Calu3 (cell line): ENCODE measurements at regions not wholly inside any gene's neighbourhood (a gene's known extent, or its start where the extent isn't known, plus 50 kb on each side); places are given as distances from the start of the nearest gene placed in this dataset.

Experiments used
- BruUV-seq: library from RNA; stranded (reverse); fragments of 400-500 nt; replicated peaks from 2 replicates; lab custom pipeline; 2021; lab: Mats Ljungman, UMichigan
- CTCF ChIA-PET: fragments of 300-600 bp; sonication (Branson Sonifier 250); formaldehyde crosslinking; loops from one replicate; lab custom pipeline; 2022; ENCODE audit warnings: antibody characterized with exemption; lab: Charles Lee
- DNase-seq: peaks from one replicate; pipeline ENCODE4 v3.0.0; 2022
- H3K27ac Mint-ChIP-seq: one replicate; pipeline ENCODE4 v1.8.0; 2022; ENCODE audit warnings: mixed read lengths; ENCODE audit not compliant: unreplicated experiment
- H3K27me3 Mint-ChIP-seq: one replicate; pipeline ENCODE4 v1.8.0; 2022; ENCODE audit warnings: mixed read lengths; ENCODE audit not compliant: unreplicated experiment
- H3K36me3 Mint-ChIP-seq: one replicate; pipeline ENCODE4 v1.8.0; 2022; ENCODE audit warnings: mild to moderate bottlenecking, moderate library complexity, mixed read lengths; ENCODE audit not compliant: insufficient read depth, unreplicated experiment
- H3K4me1 Mint-ChIP-seq: one replicate; pipeline ENCODE4 v1.8.0; 2022; ENCODE audit warnings: mild to moderate bottlenecking, low read depth, mixed read lengths; ENCODE audit not compliant: unreplicated experiment
- H3K4me3 Mint-ChIP-seq: one replicate; pipeline ENCODE4 v1.8.0; 2022; ENCODE audit warnings: mild to moderate bottlenecking, low read depth, moderate library complexity, mixed read lengths; ENCODE audit not compliant: unreplicated experiment
- H3K9me3 Mint-ChIP-seq: one replicate; pipeline ENCODE4 v1.8.0; 2022; ENCODE audit warnings: low read depth, mixed read lengths; ENCODE audit not compliant: unreplicated experiment
- CTCF ChIP-seq: fragments of 200-600 bp; IDR thresholded peaks from one replicate; pipeline ENCODE4 v1.8.0; 2022; ENCODE audit warnings: antibody characterized with exemption; ENCODE audit not compliant: unreplicated experiment
- intact Hi-C: fragments of 100-400 bp; cut with micrococcal nuclease; formaldehyde crosslinking; loops from one replicate; pipeline ENCODE4 v1.10.0; 2022; ENCODE audit not compliant: unreplicated experiment

DNA sequence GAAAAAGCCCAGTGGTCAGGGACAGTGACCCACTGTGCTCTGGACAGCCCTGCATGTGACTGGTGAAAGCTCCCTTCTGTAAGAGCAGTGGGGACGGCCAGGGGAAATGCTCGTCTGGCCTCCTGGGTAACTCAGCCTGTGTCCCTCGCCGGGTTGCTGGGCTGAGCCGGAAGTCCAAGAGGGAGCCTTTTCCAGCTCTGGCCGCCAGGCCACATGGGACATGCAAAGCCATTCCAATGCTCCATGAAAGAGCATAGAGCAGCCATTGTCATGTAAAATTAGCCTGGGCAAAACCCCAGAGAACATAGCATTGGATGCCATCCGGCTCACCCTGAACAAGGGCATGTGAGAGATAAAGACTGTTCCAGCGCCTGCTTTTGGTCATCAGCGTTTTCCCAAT is 64.9 kb upstream of the ADRB1 start:
- H3K9me3 Mint-ChIP-seq, result no peaks in the 10 kb centered on the region
- no peak for TF ChIP-seq CTCF
- H3K4me3 Mint-ChIP-seq, result no peak overlapping the region
- CTCF ChIA-PET, result no interaction called here
- no peak overlapping the region for H3K27ac Mint-ChIP-seq
- BruUV-seq, result no TSS peak
- H3K36me3 Mint-ChIP-seq, result no peaks in the 10 kb centered on the region
- DNase-seq, result no peak
- H3K27me3 Mint-ChIP-seq, result no peaks in the 10 kb centered on the region
- intact Hi-C loops, result no loop called here
- peaks cover 9% of the 10 kb centered on the region for H3K4me1 Mint-ChIP-seq

- peaks cover 9% of the 10 kb centered on the region for H3K4me1 Mint-ChIP-seq
- no peak overlapping the region for H3K4me3 Mint-ChIP-seq
- intact Hi-C loops, result no loop called here
- no peaks in the 10 kb centered on the region for H3K9me3 Mint-ChIP-seq
- no peak for DNase-seq
- CTCF ChIA-PET, result no interaction called here
- H3K27me3 Mint-ChIP-seq, result no peaks in the 10 kb centered on the region
- no TSS peak for BruUV-seq
- no peak for TF ChIP-seq CTCF
- H3K36me3 Mint-ChIP-seq, result no peaks in the 10 kb centered on the region
- H3K27ac Mint-ChIP-seq, result no peak overlapping the region
Observed at GRCh38 chr10:113979409-113979808, 64.3 kb upstream of the ADRB1 start.

GRCh38 chr10:113980408-113981087 is 63.1 kb upstream of the ADRB1 start:
- intact Hi-C loops, result no loop called here
- DNase-seq, result no peak
- Mint-ChIP-seq H3K27ac (no peak overlapping the region), H3K36me3 (no peaks in the 10 kb centered on the region), H3K27me3 (no peaks in the 10 kb centered on the region), H3K9me3 (no peaks in the 10 kb centered on the region), H3K4me1 (peaks cover 9% of the 10 kb centered on the region), H3K4me3 (no peak overlapping the region)
- CTCF ChIA-PET, result no interaction called here
- TF ChIP-seq CTCF, result no peak
- BruUV-seq, result no TSS peak

GRCh38 chr10:113982296-113982695 is 61.4 kb upstream of the ADRB1 start:
- no peaks in the 10 kb centered on the region for H3K27me3 Mint-ChIP-seq
- intact Hi-C loops, result no loop called here
- no peaks in the 10 kb centered on the region for H3K36me3 Mint-ChIP-seq
- no peak overlapping the region for H3K4me3 Mint-ChIP-seq
- no peak overlapping the region for H3K27ac Mint-ChIP-seq
- peaks cover 9% of the 10 kb centered on the region for H3K4me1 Mint-ChIP-seq
- CTCF ChIA-PET, result no interaction called here
- H3K9me3 Mint-ChIP-seq, result no peaks in the 10 kb centered on the region
- DNase-seq, result no peak
- no peak for TF ChIP-seq CTCF
- BruUV-seq, result no TSS peak
